ENCODE measurements at regions not wholly inside any gene's neighbourhood (a gene's known extent, or its start where the extent isn't known, plus 50 kb on each side); places are given as distances from the start of the nearest gene placed in this dataset.

GRCh38 chr2:82508702-82509101 is 1950.4 kb downstream of the SUCLG1 start:
- no peak for TF ChIP-seq CTCF (IDR thresholded peaks at IDR 0.05)
- TF ChIP-seq POLR2A (IDR thresholded peaks at IDR 0.05) = no peak
- TF ChIP-seq EP300 (IDR thresholded peaks at IDR 0.05) = no peak

All from ovary (tissue), 3 donors.